CD14-positive monocyte (primary cell): ENCODE measurements at regions not wholly inside any gene's neighbourhood (a gene's known extent, or its start where the extent isn't known, plus 50 kb on each side); places are given as distances from the start of the nearest gene placed in this dataset.

Experiments
- DNase-seq, 3 donors: peaks; one replicate each; pipeline ENCODE4 v3.0.0-alpha.2; 2011 to 2022
- H2AFZ ChIP-seq: 2 replicates; pipeline ENCODE4 v1.6.0; 2012; ENCODE audit warnings: mild to moderate bottlenecking, low read depth, low read length, inconsistent platforms; ENCODE audit not compliant: insufficient read depth, poor library complexity, severe bottlenecking
- H3K27ac ChIP-seq, 2 donors: 1 replicate in 1 of 2; 2 replicates in 1 of 2; pipeline ENCODE4 v1.5.1; 2012 to 2013; ENCODE audit warnings: low read length in 2 of 2, control low read depth in 1 of 2, inconsistent platforms in 1 of 2, low read depth in 1 of 2, mild to moderate bottlenecking in 1 of 2
- H3K27me3 ChIP-seq, 2 donors: one replicate each; pipeline versions ENCODE4 v1.6.0 to v1.6.1; 2011 to 2013; ENCODE audit warnings: low read length in 2 of 2; ENCODE audit not compliant: control insufficient read depth in 2 of 2, insufficient read depth in 2 of 2
- H3K36me3 ChIP-seq, 2 donors: replicated peaks in 1 of 2; 1 replicate in 1 of 2; 2 replicates in 1 of 2; pipeline versions ENCODE4 v1.5.1 to v1.6.1; 2012 to 2013; ENCODE audit warnings: low read length in 2 of 2, control low read depth in 1 of 2, inconsistent platforms in 1 of 2, mild to moderate bottlenecking in 1 of 2; ENCODE audit not compliant: insufficient read depth in 2 of 2, control insufficient read depth in 1 of 2
- H3K4me1 ChIP-seq, 2 donors: 1 replicate in 1 of 2; 2 replicates in 1 of 2; pipeline versions ENCODE4 v1.5.1 to v1.6.1; 2012 to 2013; ENCODE audit warnings: low read length in 2 of 2, control low read depth in 1 of 2, inconsistent platforms in 1 of 2, mild to moderate bottlenecking in 1 of 2, moderate library complexity in 1 of 2; ENCODE audit not compliant: insufficient read depth in 2 of 2, control insufficient read depth in 1 of 2
- H3K4me2 ChIP-seq: replicated peaks from 2 replicates; pipeline ENCODE3; 2012; ENCODE audit warnings: low read length, moderate library complexity, mild to moderate bottlenecking; ENCODE audit not compliant: poor library complexity, severe bottlenecking; ENCODE audit errors: extremely low read depth
- H3K4me3 ChIP-seq, 3 experiments: fragments of 200-600 bp in 1 of 3; sonication (generic) in 1 of 3; replicated peaks in 1 of 3; 1 replicate in 2 of 3; 2 replicates in 1 of 3; pipeline ENCODE4 v1.5.1; 2011 to 2013; ENCODE audit warnings: low read length in 3 of 3, mild to moderate bottlenecking in 3 of 3, control low read depth in 2 of 3, low read depth in 2 of 3, inconsistent platforms in 1 of 3, moderate library complexity in 1 of 3
- H3K79me2 ChIP-seq: 2 replicates; pipeline ENCODE4 v1.6.0; 2012; ENCODE audit warnings: mild to moderate bottlenecking, control low read depth, inconsistent platforms, low read length, moderate library complexity; ENCODE audit not compliant: insufficient read depth
- H3K9ac ChIP-seq: 2 replicates; pipeline ENCODE4 v1.6.0; 2017; ENCODE audit warnings: low read length, mild to moderate bottlenecking; ENCODE audit not compliant: insufficient read depth, poor library complexity, severe bottlenecking
- H3K9me3 ChIP-seq, 2 donors: replicated peaks in 1 of 2; 1 replicate in 1 of 2; 2 replicates in 1 of 2; pipeline versions ENCODE4 v1.5.1 to v1.6.1; 2012 to 2013; ENCODE audit warnings: low read length in 2 of 2, control low read depth in 1 of 2; ENCODE audit not compliant: control insufficient read depth in 1 of 2, insufficient read depth in 1 of 2
- H4K20me1 ChIP-seq: 2 replicates; pipeline ENCODE4 v1.6.0; 2012; ENCODE audit warnings: mild to moderate bottlenecking, low read length, control low read depth, moderate library complexity; ENCODE audit not compliant: insufficient read depth
- H3K27ac Mint-ChIP-seq, 7 donors: one replicate each; pipeline ENCODE4 v1.8.0; 2020; ENCODE audit warnings: mild to moderate bottlenecking in 7 of 7, mixed read lengths in 7 of 7, moderate library complexity in 6 of 7, inconsistent platforms in 2 of 7
- H3K27me3 Mint-ChIP-seq, 3 donors: one replicate each; pipeline ENCODE4 v1.8.0; 2021 to 2022; ENCODE audit warnings: low read depth in 3 of 3, mild to moderate bottlenecking in 3 of 3, mixed read lengths in 3 of 3, moderate library complexity in 3 of 3, inconsistent platforms in 1 of 3
- H3K36me3 Mint-ChIP-seq, 2 donors: one replicate each; pipeline ENCODE4 v1.8.0; 2020; ENCODE audit warnings: mixed read lengths in 2 of 2, inconsistent platforms in 1 of 2, mild to moderate bottlenecking in 1 of 2
- H3K4me1 Mint-ChIP-seq: one replicate; pipeline ENCODE4 v1.8.0; 2020; ENCODE audit warnings: mild to moderate bottlenecking, mixed read lengths
- H3K4me3 Mint-ChIP-seq, 2 donors: one replicate each; pipeline ENCODE4 v1.8.0; 2020; ENCODE audit warnings: mild to moderate bottlenecking in 2 of 2, mixed read lengths in 2 of 2, moderate library complexity in 1 of 2
- H3K9me3 Mint-ChIP-seq, 7 donors: one replicate each; pipeline ENCODE4 v1.8.0; 2020 to 2022; ENCODE audit warnings: mixed read lengths in 7 of 7, mild to moderate bottlenecking in 6 of 7, moderate library complexity in 6 of 7, inconsistent platforms in 2 of 7
- WGBS: methylation state at CpG from one replicate; pipeline ENCODE4 v1.1.5; 2013; ENCODE audit warnings: missing lambda C conversion rate; ENCODE audit not compliant: insufficient coverage; 5-methylcytosine and 5-hydroxymethylcytosine counted together
- intact Hi-C, 2 donors: fragments of 100-400 bp; cut with micrococcal nuclease; formaldehyde crosslinking; loops; one replicate each; pipeline versions ENCODE4 v1.15.0 to v1.15.1; 2023
- TF ChIP-seq, protein P1 (sequence below): fragments of 200-600 bp; IDR thresholded peaks from one replicate; pipeline ENCODE4 v1.8.0; 2022; ENCODE audit warnings: antibody characterized with exemption, mild to moderate bottlenecking

DNA sequence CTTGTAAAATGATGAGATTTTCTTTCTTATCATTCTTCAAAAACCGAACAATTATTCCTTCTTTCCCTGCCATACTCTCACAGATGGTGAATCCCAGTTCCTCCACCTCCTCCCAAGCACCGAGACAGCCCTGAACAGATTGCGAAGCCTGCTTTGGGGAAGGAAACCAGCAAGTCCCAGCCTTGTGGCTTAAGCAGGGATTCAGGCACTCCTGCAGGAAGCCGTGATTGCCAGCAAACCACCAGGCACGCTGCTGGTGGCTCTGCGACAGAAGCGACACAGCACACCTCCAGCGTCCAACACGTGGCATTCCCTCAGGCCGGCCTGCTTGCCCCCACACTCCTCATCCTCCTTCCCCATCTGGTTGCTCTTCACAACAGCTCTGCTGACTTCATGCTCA, 237.7 kb downstream of the GXYLT1 start:
- Histone ChIP-seq H3K4me3 (no peak overlapping the region), H3K79me2 (no peaks in the 10 kb centered on the region), H4K20me1 (no peaks in the 10 kb centered on the region), H3K9me3 (no peaks in the 10 kb centered on the region), H3K27me3 (no peaks in the 10 kb centered on the region), H3K4me2 (no peak overlapping the region), H2AFZ (peak overlapping the region; percentile 10), H3K9ac (no peak overlapping the region), H3K4me1 (peaks cover 0 to 7% of the 10 kb centered on the region in 2 donors), H3K36me3 (no peaks in the 10 kb centered on the region), H3K27ac (no peak overlapping the region)
- Mint-ChIP-seq H3K27ac (no peak overlapping the region), H3K4me1 (peaks cover 16% of the 10 kb centered on the region), H3K27me3 (no peaks in the 10 kb centered on the region), H3K4me3 (no peak overlapping the region), H3K36me3 (no peaks in the 10 kb centered on the region), H3K9me3 (peaks cover 0 to 3% (median 2%) of the 10 kb centered on the region in 7 donors)
- intact Hi-C loops, result no loop called here
- TF ChIP-seq, protein P1, sequence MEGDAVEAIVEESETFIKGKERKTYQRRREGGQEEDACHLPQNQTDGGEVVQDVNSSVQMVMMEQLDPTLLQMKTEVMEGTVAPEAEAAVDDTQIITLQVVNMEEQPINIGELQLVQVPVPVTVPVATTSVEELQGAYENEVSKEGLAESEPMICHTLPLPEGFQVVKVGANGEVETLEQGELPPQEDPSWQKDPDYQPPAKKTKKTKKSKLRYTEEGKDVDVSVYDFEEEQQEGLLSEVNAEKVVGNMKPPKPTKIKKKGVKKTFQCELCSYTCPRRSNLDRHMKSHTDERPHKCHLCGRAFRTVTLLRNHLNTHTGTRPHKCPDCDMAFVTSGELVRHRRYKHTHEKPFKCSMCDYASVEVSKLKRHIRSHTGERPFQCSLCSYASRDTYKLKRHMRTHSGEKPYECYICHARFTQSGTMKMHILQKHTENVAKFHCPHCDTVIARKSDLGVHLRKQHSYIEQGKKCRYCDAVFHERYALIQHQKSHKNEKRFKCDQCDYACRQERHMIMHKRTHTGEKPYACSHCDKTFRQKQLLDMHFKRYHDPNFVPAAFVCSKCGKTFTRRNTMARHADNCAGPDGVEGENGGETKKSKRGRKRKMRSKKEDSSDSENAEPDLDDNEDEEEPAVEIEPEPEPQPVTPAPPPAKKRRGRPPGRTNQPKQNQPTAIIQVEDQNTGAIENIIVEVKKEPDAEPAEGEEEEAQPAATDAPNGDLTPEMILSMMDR, result no peak
- 4% methylated on average over 10 of the region's 10 CpGs for WGBS
- no peak for DNase-seq

DNA sequence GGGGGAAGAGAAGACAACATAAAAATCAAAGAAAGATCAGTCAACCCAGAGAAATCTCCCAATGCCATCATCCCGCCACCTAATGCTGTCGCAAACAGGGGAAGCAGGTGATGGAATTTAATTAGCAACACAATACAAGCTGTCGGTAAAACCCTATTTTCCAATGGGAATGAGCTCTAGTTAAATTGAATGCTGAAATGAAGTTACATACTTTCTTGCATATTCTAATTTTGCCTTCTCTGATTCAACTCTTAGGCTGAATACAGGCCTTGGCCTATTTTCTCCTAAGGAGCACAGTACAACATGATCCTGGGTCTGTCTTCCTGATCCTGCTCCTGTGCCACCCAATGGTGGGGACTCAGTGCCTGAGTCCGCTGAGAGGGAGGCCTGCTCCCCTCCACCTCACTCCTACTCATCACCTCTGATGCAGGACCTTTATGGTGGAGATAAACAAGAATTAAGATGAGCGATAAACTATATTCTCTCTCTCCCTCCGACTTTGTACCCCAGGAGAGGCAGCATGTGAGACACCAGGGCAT, 238.8 kb downstream of the GXYLT1 start:
- no peak for DNase-seq
- no CpG with 5 or more reads among the region's 6 CpGs for WGBS
- Histone ChIP-seq H3K4me2 (no peak overlapping the region), H2AFZ (no peak overlapping the region), H3K36me3 (no peaks in the 10 kb centered on the region), H3K4me1 (peaks cover 0 to 7% of the 10 kb centered on the region in 2 donors), H3K9ac (no peak overlapping the region), H4K20me1 (no peaks in the 10 kb centered on the region), H3K4me3 (no peak overlapping the region), H3K9me3 (no peaks in the 10 kb centered on the region), H3K79me2 (no peaks in the 10 kb centered on the region), H3K27me3 (no peaks in the 10 kb centered on the region), H3K27ac (no peak overlapping the region)
- peaks cover 16% of the 10 kb centered on the region for H3K4me1 Mint-ChIP-seq
- intact Hi-C loops, result no loop called here
- H3K27ac Mint-ChIP-seq, result no peak overlapping the region
- no peaks in the 10 kb centered on the region for H3K27me3 Mint-ChIP-seq
- peaks cover 0 to 3% (median 2%) of the 10 kb centered on the region in 7 donors for H3K9me3 Mint-ChIP-seq
- no peak overlapping the region for H3K4me3 Mint-ChIP-seq
- no peaks in the 10 kb centered on the region for H3K36me3 Mint-ChIP-seq
- TF ChIP-seq, protein P1, result no peak
